Kidney (tissue), 13 donors: ENCODE measurements at regions not wholly inside any gene's neighbourhood (a gene's known extent, or its start where the extent isn't known, plus 50 kb on each side); places are given as distances from the start of the nearest gene placed in this dataset.

Experiments
- DNase-seq, 5 donors: peaks; one replicate each; pipeline ENCODE4 v3.0.0-alpha.2; 2013 to 2020
- FAIRE-seq: peaks from 2 replicates; lab custom pipeline; 2012; peaks lifted over from hg19 to GRCh38; lab: Jason Lieb, UNC
- H3K27ac ChIP-seq, 2 donors: one replicate each; pipeline ENCODE4 v1.7.0; 2013; ENCODE audit warnings: low read depth in 2 of 2, low read length in 2 of 2, inconsistent platforms in 1 of 2
- H3K27me3 ChIP-seq: one replicate; pipeline ENCODE4 v1.7.1; 2013; ENCODE audit warnings: low read length, inconsistent platforms; ENCODE audit not compliant: control insufficient read depth, insufficient read depth
- H3K36me3 ChIP-seq, 3 donors: one replicate each; pipeline versions ENCODE4 v1.7.0 to v1.7.1; 2013; ENCODE audit warnings: low read length in 3 of 3, control low read depth in 1 of 3, inconsistent platforms in 1 of 3; ENCODE audit not compliant: insufficient read depth in 3 of 3, control insufficient read depth in 2 of 3
- H3K4me1 ChIP-seq, 3 donors: one replicate each; pipeline versions ENCODE4 v1.7.0 to v1.7.1; 2013; ENCODE audit warnings: low read length in 3 of 3, inconsistent platforms in 1 of 3, low read depth in 1 of 3; ENCODE audit not compliant: control insufficient read depth in 2 of 3, insufficient read depth in 2 of 3
- H3K4me3 ChIP-seq, 3 donors: one replicate each; pipeline versions ENCODE4 v1.7.0 to v1.8.1; 2013; ENCODE audit warnings: low read length in 3 of 3, control low read depth in 1 of 3, inconsistent platforms in 1 of 3
- H3K9ac ChIP-seq, 3 donors: one replicate each; pipeline versions ENCODE4 v1.7.0 to v1.7.1; 2013; ENCODE audit warnings: low read length in 3 of 3, control low read depth in 1 of 3, inconsistent platforms in 1 of 3
- H3K9me3 ChIP-seq, 3 donors: one replicate each; pipeline versions ENCODE4 v1.7.0 to v1.7.1; 2013; ENCODE audit warnings: low read length in 3 of 3, control low read depth in 1 of 3, inconsistent platforms in 1 of 3; ENCODE audit not compliant: control insufficient read depth in 2 of 3, insufficient read depth in 1 of 3
- CTCF ChIP-seq: IDR thresholded peaks from 3 replicates; pipeline ENCODE4 v1.5.1; 2012; ENCODE audit warnings: mild to moderate bottlenecking, moderate library complexity, borderline replicate concordance; ENCODE audit not compliant: insufficient read depth; ENCODE audit errors: extremely low read depth
- intact Hi-C: fragments of 100-400 bp; cut with DNase I; formaldehyde crosslinking; loops from one replicate; pipeline ENCODE4 v1.11.1; 2022
- donor health status: control.
- donor health status: control.
- donor health status: control.
- donor health status: control.
- donor health status: control.
- donor health status: DM: yes; HTN: yes; CAD: no.
- donor health status: Normal renal cell carcinoma (clear cell type).

GRCh38 chr10:4101918-4102654, 317.1 kb upstream of the KLF6 start:
- Histone ChIP-seq H3K27ac (no peak overlapping the region), H3K9me3 (no peaks in the 10 kb centered on the region), H3K4me3 (no peak overlapping the region), H3K36me3 (no peaks in the 10 kb centered on the region), H3K4me1 (no peaks in the 10 kb centered on the region), H3K9ac (no peak overlapping the region), H3K27me3 (no peaks in the 10 kb centered on the region)
- no peak for DNase-seq
- intact Hi-C loops: no loop called here
- FAIRE-seq: no peak
- no peak for TF ChIP-seq CTCF

- no peaks in the 10 kb centered on the region for H3K4me1 ChIP-seq
- DNase-seq: no peak
- no peak overlapping the region for H3K4me3 ChIP-seq
- H3K27ac ChIP-seq: no peak overlapping the region
- FAIRE-seq: no peak
- no peak for TF ChIP-seq CTCF
- intact Hi-C loops: no loop called here
- no peaks in the 10 kb centered on the region for H3K9me3 ChIP-seq
- no peaks in the 10 kb centered on the region for H3K27me3 ChIP-seq
- no peak overlapping the region for H3K9ac ChIP-seq
- no peaks in the 10 kb centered on the region for H3K36me3 ChIP-seq
Measured at GRCh38 chr10:4100380-4100779, 315.4 kb upstream of the KLF6 start.

- Histone ChIP-seq H3K9ac (no peak overlapping the region), H3K4me1 (no peaks in the 10 kb centered on the region), H3K4me3 (no peak overlapping the region), H3K27me3 (no peaks in the 10 kb centered on the region), H3K9me3 (no peaks in the 10 kb centered on the region), H3K27ac (no peak overlapping the region), H3K36me3 (no peaks in the 10 kb centered on the region)
- DNase-seq (no peak), FAIRE-seq (no peak)
- no peak for TF ChIP-seq CTCF
- intact Hi-C loops: no loop called here
Measured at GRCh38 chr10:4099202-4099601, 314.2 kb upstream of the KLF6 start.
